ENCODE measurements at regions not wholly inside any gene's neighbourhood (a gene's known extent, or its start where the extent isn't known, plus 50 kb on each side); places are given as distances from the start of the nearest gene placed in this dataset.

DNA sequence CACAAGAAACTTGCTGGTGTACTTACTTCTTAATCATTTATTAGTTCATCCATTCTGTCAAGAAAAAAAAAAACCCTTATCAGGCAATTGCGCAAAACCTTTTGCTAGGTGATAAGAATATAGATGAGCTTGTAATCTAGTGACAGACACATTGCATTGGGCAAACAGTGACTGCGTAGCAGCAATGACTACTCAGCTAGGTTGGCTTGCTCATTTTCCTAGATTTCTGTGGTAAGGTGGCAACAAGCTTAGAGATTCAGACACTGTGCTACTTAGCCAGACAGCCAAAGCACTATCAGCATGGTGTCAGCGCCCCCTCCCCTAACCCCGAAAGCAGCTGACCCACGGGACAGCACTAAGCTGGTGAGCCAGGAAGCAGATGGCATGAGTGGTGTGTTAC lies 203.1 kb downstream of the BARHL2 start:
- no peak overlapping the region for H3K23ac ChIP-seq (ENCODE audit: insufficient read length, low read depth, low read length)
- H3K27me3 ChIP-seq (ENCODE audit: insufficient read depth, low read length) = no peaks in the 10 kb centered on the region
- H4K91ac ChIP-seq (ENCODE audit: insufficient read length, low read depth, low read length) = no peak overlapping the region
- H3K4ac ChIP-seq (ENCODE audit: low read depth, low read length) = no peak overlapping the region
- no peak overlapping the region for H3K4me3 Mint-ChIP-seq
- WGBS (ENCODE audit: extremely low coverage, insufficient read length, low lambda C conversion rate) = no CpG with 5 or more reads among the region's 5 CpGs
- H3K9me3 ChIP-seq (ENCODE audit: control insufficient read depth, low read depth, low read length) = no peaks in the 10 kb centered on the region
- no peak overlapping the region for H2BK5ac ChIP-seq (ENCODE audit: insufficient read length, low read length)
- TF ChIP-seq, protein P1, sequence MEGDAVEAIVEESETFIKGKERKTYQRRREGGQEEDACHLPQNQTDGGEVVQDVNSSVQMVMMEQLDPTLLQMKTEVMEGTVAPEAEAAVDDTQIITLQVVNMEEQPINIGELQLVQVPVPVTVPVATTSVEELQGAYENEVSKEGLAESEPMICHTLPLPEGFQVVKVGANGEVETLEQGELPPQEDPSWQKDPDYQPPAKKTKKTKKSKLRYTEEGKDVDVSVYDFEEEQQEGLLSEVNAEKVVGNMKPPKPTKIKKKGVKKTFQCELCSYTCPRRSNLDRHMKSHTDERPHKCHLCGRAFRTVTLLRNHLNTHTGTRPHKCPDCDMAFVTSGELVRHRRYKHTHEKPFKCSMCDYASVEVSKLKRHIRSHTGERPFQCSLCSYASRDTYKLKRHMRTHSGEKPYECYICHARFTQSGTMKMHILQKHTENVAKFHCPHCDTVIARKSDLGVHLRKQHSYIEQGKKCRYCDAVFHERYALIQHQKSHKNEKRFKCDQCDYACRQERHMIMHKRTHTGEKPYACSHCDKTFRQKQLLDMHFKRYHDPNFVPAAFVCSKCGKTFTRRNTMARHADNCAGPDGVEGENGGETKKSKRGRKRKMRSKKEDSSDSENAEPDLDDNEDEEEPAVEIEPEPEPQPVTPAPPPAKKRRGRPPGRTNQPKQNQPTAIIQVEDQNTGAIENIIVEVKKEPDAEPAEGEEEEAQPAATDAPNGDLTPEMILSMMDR (conservative IDR thresholded peaks at IDR 0.05) = no peak
- H3K27me3 Mint-ChIP-seq (ENCODE audit: low read depth) = no peaks in the 10 kb centered on the region
- H2BK120ac ChIP-seq (ENCODE audit: low read depth, low read length, poor library complexity, severe bottlenecking) = no peak overlapping the region
- no peak overlapping the region for H2AFZ ChIP-seq (ENCODE audit: low read length)
- no peaks in the 10 kb centered on the region for H3K9me3 Mint-ChIP-seq
- H3K79me1 ChIP-seq (ENCODE audit: insufficient read depth, low read depth, low read length, poor library complexity, severe bottlenecking) = no peaks in the 10 kb centered on the region
- H3K56ac ChIP-seq (ENCODE audit: insufficient read length, low read depth, low read length) = no peak overlapping the region
- no peak overlapping the region for H3K27ac ChIP-seq (ENCODE audit: insufficient read length, low read depth, low read length)
- H4K20me1 ChIP-seq (ENCODE audit: control insufficient read depth, insufficient read depth, insufficient read length) = no peaks in the 10 kb centered on the region
- H3K9ac ChIP-seq (ENCODE audit: extremely low read depth, insufficient read length, low read length) = no peak overlapping the region
- DNase-seq = no peak
- no peak overlapping the region for H3K18ac ChIP-seq (ENCODE audit: insufficient read length, low read depth, low read length)
- no peaks in the 10 kb centered on the region for H3K23me2 ChIP-seq (ENCODE audit: insufficient read length, low read depth, low read length, poor library complexity, severe bottlenecking)
- H2AK5ac ChIP-seq (ENCODE audit: insufficient read length, low read length) = no peak overlapping the region
- no peak overlapping the region for H3K27ac Mint-ChIP-seq
- H2BK12ac ChIP-seq (ENCODE audit: insufficient read length, low read depth, low read length) = no peak overlapping the region
- no peaks in the 10 kb centered on the region for H3K79me2 ChIP-seq (ENCODE audit: insufficient read depth, low read length)
- no peak overlapping the region for H2BK20ac ChIP-seq (ENCODE audit: low read depth, low read length, poor library complexity, severe bottlenecking)
- peaks cover 22 to 25% of the 10 kb centered on the region in 2 experiments for H3K4me1 Mint-ChIP-seq
- H3K4me2 ChIP-seq (ENCODE audit: insufficient read depth, insufficient read length, low read length) = no peak overlapping the region
- H3K4me1 ChIP-seq (ENCODE audit: insufficient read depth, low read length) = no peaks in the 10 kb centered on the region
- H4K5ac ChIP-seq (ENCODE audit: insufficient read length, low read depth, low read length) = no peak overlapping the region
- H2BK15ac ChIP-seq (ENCODE audit: low read depth, low read length) = no peak overlapping the region
- H3K14ac ChIP-seq (ENCODE audit: insufficient read depth, low read length) = no peak overlapping the region
- no peaks in the 10 kb centered on the region for H3K36me3 Mint-ChIP-seq (ENCODE audit: insufficient read depth in 1 of 3, low read depth in 3 of 3)
- no peak overlapping the region for H4K8ac ChIP-seq (replicated peaks; ENCODE audit: insufficient read length, low read depth, low read length)
- no peak overlapping the region for H3T11ph ChIP-seq (ENCODE audit: low read length)
